PC-9 (cell line): ENCODE measurements at regions not wholly inside any gene's neighbourhood (a gene's known extent, or its start where the extent isn't known, plus 50 kb on each side); places are given as distances from the start of the nearest gene placed in this dataset.

Experiments
- BruUV-seq: library from RNA; stranded (reverse); fragments of 400-500 nt; replicated peaks from 2 replicates; lab custom pipeline; 2021; lab: Mats Ljungman, UMichigan
- CTCF ChIA-PET: fragments of 300-600 bp; sonication (Branson Sonifier 250); formaldehyde crosslinking; loops from one replicate; lab custom pipeline; 2022; ENCODE audit warnings: antibody characterized with exemption; lab: Charles Lee
- POLR2A ChIA-PET: fragments of 300-600 bp; sonication (Branson Sonifier 250); formaldehyde crosslinking; loops from one replicate; lab custom pipeline; 2022; ENCODE audit warnings: antibody characterized with exemption; ENCODE audit not compliant: unreplicated experiment; lab: Charles Lee
- DNase-seq, 2 experiments: peaks; one replicate each; pipeline versions ENCODE4 v3.0.0 to v3.0.0-alpha.2; 2015 to 2022; ENCODE audit warnings: mixed read lengths in 1 of 2
- H2AFZ ChIP-seq: fragments of 200-600 bp; sonication (generic); 2 replicates; pipeline ENCODE4 v1.8.1; 2017; ENCODE audit warnings: antibody characterized with exemption
- H3F3A ChIP-seq: fragments of 200-600 bp; sonication (generic); 2 replicates; pipeline ENCODE4 v1.8.1; 2017; ENCODE audit warnings: antibody characterized with exemption, mild to moderate bottlenecking, low read depth; ENCODE audit not compliant: insufficient read depth
- H3K27ac ChIP-seq: fragments of 200-600 bp; sonication (generic); 2 replicates; pipeline ENCODE4 v1.6.1; 2016; ENCODE audit warnings: mixed run types
- H3K27me3 ChIP-seq: fragments of 200-600 bp; sonication (generic); 2 replicates; pipeline ENCODE4 v1.6.1; 2016; ENCODE audit warnings: low read depth, mixed run types; ENCODE audit not compliant: insufficient read depth
- H3K36me3 ChIP-seq: fragments of 200-600 bp; sonication (generic); 2 replicates; pipeline ENCODE4 v1.6.1; 2016; ENCODE audit warnings: low read depth, mixed run types
- H3K4me1 ChIP-seq: fragments of 200-600 bp; sonication (generic); replicated peaks from 2 replicates; pipeline ENCODE4 v1.6.1; 2016; ENCODE audit warnings: mixed run types; ENCODE audit not compliant: insufficient read depth
- H3K4me2 ChIP-seq: fragments of 200-600 bp; sonication (generic); 2 replicates; pipeline ENCODE4 v1.6.1; 2017; ENCODE audit warnings: mixed run types
- H3K4me3 ChIP-seq: fragments of 200-600 bp; sonication (generic); 2 replicates; pipeline ENCODE4 v1.6.1; 2016; ENCODE audit warnings: mixed run types
- H3K79me2 ChIP-seq: fragments of 200-600 bp; sonication (generic); 2 replicates; pipeline ENCODE4 v1.6.1; 2017; ENCODE audit warnings: low read depth, mixed run types
- H3K9me2 ChIP-seq: fragments of 200-600 bp; sonication (generic); 2 replicates; pipeline ENCODE4 v1.8.1; 2017; ENCODE audit warnings: mild to moderate bottlenecking; ENCODE audit not compliant: insufficient read depth
- H3K9me3 ChIP-seq: fragments of 200-600 bp; sonication (generic); 2 replicates; pipeline ENCODE4 v1.8.1; 2016; ENCODE audit warnings: low read depth; ENCODE audit not compliant: insufficient read depth
- H4K20me1 ChIP-seq: fragments of 200-600 bp; sonication (generic); 2 replicates; pipeline ENCODE4 v1.8.1; 2017; ENCODE audit not compliant: insufficient read depth
- CTCF ChIP-seq: fragments of 200-600 bp; sonication (generic); conservative IDR thresholded peaks from 2 replicates; pipeline ENCODE4 v1.6.1; 2017; ENCODE audit warnings: mixed run types, antibody characterized with exemption, mild to moderate bottlenecking, moderate library complexity
- EZH2 ChIP-seq: fragments of 200-600 bp; sonication (generic); IDR thresholded peaks from 2 replicates; pipeline ENCODE4 v1.8.0; 2017; ENCODE audit warnings: antibody characterized with exemption, low read depth
- intact Hi-C: fragments of 100-400 bp; cut with micrococcal nuclease; formaldehyde crosslinking; loops from one replicate; pipeline ENCODE4 v1.10.0; 2022; ENCODE audit not compliant: unreplicated experiment

DNA sequence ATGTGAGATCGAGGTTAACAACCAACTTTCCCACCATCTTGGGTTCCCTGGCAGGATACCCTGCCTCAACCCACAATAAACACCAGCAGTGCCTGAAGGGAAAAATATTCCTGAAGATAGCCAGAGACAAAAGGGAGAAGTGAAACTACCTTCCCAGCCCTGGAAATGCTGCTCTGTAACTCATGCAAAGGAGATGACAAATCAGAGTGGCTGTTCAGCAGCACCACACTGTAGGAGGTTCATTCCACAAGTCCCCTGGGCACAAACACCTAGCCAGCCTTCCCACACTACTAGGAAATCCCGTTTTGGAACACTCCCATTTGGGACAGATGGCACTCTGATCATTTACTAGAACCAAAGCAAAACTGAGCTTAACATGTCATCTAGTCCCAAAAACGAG lies 190.7 kb upstream of the RBBP8 start:
- POLR2A ChIA-PET = no interaction called here
- intact Hi-C loops = no loop called here
- no peaks in the 10 kb centered on the region for H3K36me3 ChIP-seq
- no peaks in the 10 kb centered on the region for H3K9me3 ChIP-seq
- no peak overlapping the region for H3K4me2 ChIP-seq
- TF ChIP-seq CTCF = no peak
- no peak for TF ChIP-seq EZH2
- H3K27ac ChIP-seq = no peak overlapping the region
- DNase-seq = no peak
- H3K4me1 ChIP-seq = no peaks in the 10 kb centered on the region
- no peak overlapping the region for H2AFZ ChIP-seq
- no peaks in the 10 kb centered on the region for H3F3A ChIP-seq
- H3K27me3 ChIP-seq = no peaks in the 10 kb centered on the region
- H4K20me1 ChIP-seq = no peaks in the 10 kb centered on the region
- no peaks in the 10 kb centered on the region for H3K79me2 ChIP-seq
- BruUV-seq = no TSS peak
- CTCF ChIA-PET = no interaction called here
- no peak overlapping the region for H3K4me3 ChIP-seq
- no peaks in the 10 kb centered on the region; the same call in 1 of the 2 replicates for H3K9me2 ChIP-seq

DNA sequence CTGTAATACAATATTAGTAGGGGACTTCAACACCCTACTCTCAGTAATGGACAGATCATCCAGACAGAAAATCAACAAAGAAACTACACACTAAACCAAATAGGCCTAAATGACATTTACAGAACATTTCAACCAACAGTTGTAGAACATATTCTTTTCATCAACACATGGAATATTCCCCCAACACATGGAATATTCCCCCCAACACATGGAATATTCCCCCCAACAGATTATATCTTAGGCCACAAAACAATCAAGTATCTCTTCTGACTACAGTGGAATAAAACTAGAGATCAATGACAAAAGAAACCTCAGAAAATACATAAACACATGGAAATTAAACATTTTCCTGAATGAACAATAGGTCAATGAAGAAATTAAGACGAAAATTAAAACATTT lies 187.2 kb upstream of the RBBP8 start:
- Histone ChIP-seq H3K4me2 (no peak overlapping the region), H3K79me2 (no peaks in the 10 kb centered on the region), H3F3A (no peaks in the 10 kb centered on the region), H3K36me3 (no peaks in the 10 kb centered on the region), H3K27me3 (no peaks in the 10 kb centered on the region), H3K9me2 (no peaks in the 10 kb centered on the region; the same call in 1 of the 2 replicates), H4K20me1 (no peaks in the 10 kb centered on the region), H3K27ac (no peak overlapping the region), H3K4me1 (no peaks in the 10 kb centered on the region), H3K9me3 (no peaks in the 10 kb centered on the region), H3K4me3 (no peak overlapping the region), H2AFZ (no peak overlapping the region)
- ChIA-PET CTCF (no interaction called here), POLR2A (no interaction called here)
- no peak for DNase-seq
- TF ChIP-seq CTCF (no peak), EZH2 (no peak)
- BruUV-seq = no TSS peak
- intact Hi-C loops = no loop called here

DNA sequence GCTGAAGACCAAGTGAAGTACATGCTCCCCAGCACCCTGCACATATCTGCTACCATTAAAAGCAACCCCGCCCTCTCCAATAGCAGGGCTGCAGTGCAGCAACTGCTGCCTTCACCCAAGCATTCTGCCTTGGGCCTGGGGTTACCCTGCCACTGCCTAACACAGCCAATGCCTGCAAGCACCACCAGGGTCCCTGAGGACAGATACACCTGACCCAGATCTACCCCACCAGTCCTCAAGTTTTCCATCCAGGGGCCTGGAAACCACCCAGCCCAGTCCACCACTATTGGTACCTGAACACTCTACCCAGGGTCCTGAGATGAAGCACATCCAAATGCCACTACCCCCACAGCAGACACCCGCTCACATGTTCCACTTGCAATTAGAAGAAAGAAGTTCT lies 181.1 kb upstream of the RBBP8 start:
- no peaks in the 10 kb centered on the region for H3K36me3 ChIP-seq
- H3K9me2 ChIP-seq = no peaks in the 10 kb centered on the region; the same call in 1 of the 2 replicates
- H3K27ac ChIP-seq = no peak overlapping the region
- ChIA-PET POLR2A (no interaction called here), CTCF (no interaction called here)
- no peaks in the 10 kb centered on the region for H3K4me1 ChIP-seq
- DNase-seq = no peak
- H3K9me3 ChIP-seq = no peaks in the 10 kb centered on the region
- H4K20me1 ChIP-seq = no peaks in the 10 kb centered on the region
- no TSS peak for BruUV-seq
- intact Hi-C loops = no loop called here
- H3K79me2 ChIP-seq = no peaks in the 10 kb centered on the region
- TF ChIP-seq CTCF = no peak
- TF ChIP-seq EZH2 = no peak
- no peaks in the 10 kb centered on the region for H3F3A ChIP-seq
- no peak overlapping the region for H3K4me3 ChIP-seq
- no peak overlapping the region for H3K4me2 ChIP-seq
- H2AFZ ChIP-seq = no peak overlapping the region
- H3K27me3 ChIP-seq = no peaks in the 10 kb centered on the region
